ENCODE measurements at regions not wholly inside any gene's neighbourhood (a gene's known extent, or its start where the extent isn't known, plus 50 kb on each side); places are given as distances from the start of the nearest gene placed in this dataset.

- no peak for ATAC-seq
- no peak for DNase-seq (ENCODE audit: low spot score)
- no peak for FAIRE-seq
- in situ Hi-C loops (cut with HindIII; ENCODE audit: extremely low pct_ligation_motif_present, low pct_unique_long_range_greater_than_20kb) (no loop called here), intact Hi-C loops (cut with micrococcal nuclease; ENCODE audit: unreplicated experiment) (no loop called here)
- Histone ChIP-seq H2AFZ (ENCODE audit: low read length) (no peak overlapping the region), H3K4me1 (ENCODE audit: insufficient read depth, low read length) (no peaks in the 10 kb centered on the region), H3K9ac (ENCODE audit: insufficient read depth, low read depth, low read length) (no peak overlapping the region), H3K4me3 (replicated peaks in 1 of 3; ENCODE audit: insufficient read depth in 1 of 3, low read depth in 2 of 3, low read length in 3 of 3) (no peak overlapping the region), H3K79me2 (ENCODE audit: insufficient read depth, low read length) (no peaks in the 10 kb centered on the region), H4K20me1 (ENCODE audit: insufficient read depth, low read length) (no peaks in the 10 kb centered on the region), H3K27ac (ENCODE audit: extremely low read length, insufficient read depth, low read length) (no peak overlapping the region), H3K4me2 (ENCODE audit: low read depth, low read length) (no peak overlapping the region), H3K9me3 (ENCODE audit: low read length) (no peaks in the 10 kb centered on the region), H3K27me3 (ENCODE audit: control insufficient read depth in 1 of 2, insufficient read depth in 2 of 2, low read length in 2 of 2) (peaks cover 0 to 4% of the 10 kb centered on the region in 2 experiments; a peak in 2 of 5 replicates), H3K36me3 (replicated peaks in 1 of 2; ENCODE audit: control insufficient read depth in 1 of 2, insufficient read depth in 2 of 2, low read length in 2 of 2) (no peaks in the 10 kb centered on the region)
- TF ChIP-seq MAZ (IDR thresholded peaks at IDR 0.05; ENCODE audit: borderline replicate concordance, low read depth, low read length) = no peak
- TF ChIP-seq MAZ (CRISPR knock-in tag; IDR thresholded peaks at IDR 0.05; ENCODE audit: low read depth) = no peak
- no peak for TF ChIP-seq IRX3 (CRISPR knock-in tag; IDR thresholded peaks at IDR 0.05; ENCODE audit: borderline replicate concordance, low read depth)
- TF ChIP-seq PHF8 (CRISPR knock-in tag; IDR thresholded peaks at IDR 0.05) = no peak
- no peak for TF ChIP-seq ZNF230 (CRISPR knock-in tag; IDR thresholded peaks at IDR 0.05)
- TF ChIP-seq, protein P1, sequence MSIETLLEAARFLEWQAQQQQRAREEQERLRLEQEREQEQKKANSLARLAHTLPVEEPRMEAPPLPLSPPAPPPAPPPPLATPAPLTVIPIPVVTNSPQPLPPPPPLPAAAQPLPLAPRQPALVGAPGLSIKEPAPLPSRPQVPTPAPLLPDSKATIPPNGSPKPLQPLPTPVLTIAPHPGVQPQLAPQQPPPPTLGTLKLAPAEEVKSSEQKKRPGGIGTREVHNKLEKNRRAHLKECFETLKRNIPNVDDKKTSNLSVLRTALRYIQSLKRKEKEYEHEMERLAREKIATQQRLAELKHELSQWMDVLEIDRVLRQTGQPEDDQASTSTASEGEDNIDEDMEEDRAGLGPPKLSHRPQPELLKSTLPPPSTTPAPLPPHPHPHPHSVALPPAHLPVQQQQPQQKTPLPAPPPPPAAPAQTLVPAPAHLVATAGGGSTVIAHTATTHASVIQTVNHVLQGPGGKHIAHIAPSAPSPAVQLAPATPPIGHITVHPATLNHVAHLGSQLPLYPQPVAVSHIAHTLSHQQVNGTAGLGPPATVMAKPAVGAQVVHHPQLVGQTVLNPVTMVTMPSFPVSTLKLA (IDR thresholded peaks at IDR 0.05) = no peak
- no peak for TF ChIP-seq ZNF720 (CRISPR knock-in tag; IDR thresholded peaks at IDR 0.05)
- no peak for TF ChIP-seq ZSCAN22 (CRISPR knock-in tag; IDR thresholded peaks at IDR 0.05)
- no peak for TF ChIP-seq ZFAT (CRISPR knock-in tag; conservative IDR thresholded peaks at IDR 0.05)
- no peak for TF ChIP-seq GABPB1 (CRISPR knock-in tag; IDR thresholded peaks at IDR 0.05)
- no peak for TF ChIP-seq ZNF761 (CRISPR knock-in tag; conservative IDR thresholded peaks at IDR 0.05)
- TF ChIP-seq ATF7-NPFF (CRISPR knock-in tag; IDR thresholded peaks at IDR 0.05; ENCODE audit: low read depth) = no peak
- TF ChIP-seq CREB1 (IDR thresholded peaks at IDR 0.05) = no peak
- no peak for TF ChIP-seq CREB1 (CRISPR knock-in tag; IDR thresholded peaks at IDR 0.05)
- TF ChIP-seq PPARG (CRISPR knock-in tag; conservative IDR thresholded peaks at IDR 0.05) = no peak
- TF ChIP-seq BHLHE40 (IDR thresholded peaks at IDR 0.05; ENCODE audit: low read length) = no peak
- TF ChIP-seq XBP1 (CRISPR knock-in tag; IDR thresholded peaks at IDR 0.05) = no peak
- ChIA-PET POLR2A (no interaction called here), CTCF (ENCODE audit: low intra/inter-chr PET ratio, low total read pairs) (no interaction called here)
- 28% methylated on average over 9 of the region's 9 CpGs for WGBS (ENCODE audit: low lambda C conversion rate)
- BruUV-seq (replicated peaks) = no TSS peak
Measured at GRCh38 chr14:99116741-99117295, 155.2 kb downstream of the BCL11B start.

Data from HepG2 (cell line).